HG03521 (cell line): ENCODE measurements at regions not wholly inside any gene's neighbourhood (a gene's known extent, or its start where the extent isn't known, plus 50 kb on each side); places are given as distances from the start of the nearest gene placed in this dataset.
"Not testable (repeated sequence)": the region's sequence is repeated elsewhere in the genome, so short reads cannot be mapped to it uniquely, and the experiment has no call there.

ENCODE experiments used
- ATAC-seq: cut with Tn5 transposase; IDR thresholded peaks from one replicate; pipeline ENCODE4 v1.9.1; 2021; ENCODE audit warnings: mild to moderate bottlenecking, moderate library complexity; ENCODE audit not compliant: unreplicated experiment

DNA sequence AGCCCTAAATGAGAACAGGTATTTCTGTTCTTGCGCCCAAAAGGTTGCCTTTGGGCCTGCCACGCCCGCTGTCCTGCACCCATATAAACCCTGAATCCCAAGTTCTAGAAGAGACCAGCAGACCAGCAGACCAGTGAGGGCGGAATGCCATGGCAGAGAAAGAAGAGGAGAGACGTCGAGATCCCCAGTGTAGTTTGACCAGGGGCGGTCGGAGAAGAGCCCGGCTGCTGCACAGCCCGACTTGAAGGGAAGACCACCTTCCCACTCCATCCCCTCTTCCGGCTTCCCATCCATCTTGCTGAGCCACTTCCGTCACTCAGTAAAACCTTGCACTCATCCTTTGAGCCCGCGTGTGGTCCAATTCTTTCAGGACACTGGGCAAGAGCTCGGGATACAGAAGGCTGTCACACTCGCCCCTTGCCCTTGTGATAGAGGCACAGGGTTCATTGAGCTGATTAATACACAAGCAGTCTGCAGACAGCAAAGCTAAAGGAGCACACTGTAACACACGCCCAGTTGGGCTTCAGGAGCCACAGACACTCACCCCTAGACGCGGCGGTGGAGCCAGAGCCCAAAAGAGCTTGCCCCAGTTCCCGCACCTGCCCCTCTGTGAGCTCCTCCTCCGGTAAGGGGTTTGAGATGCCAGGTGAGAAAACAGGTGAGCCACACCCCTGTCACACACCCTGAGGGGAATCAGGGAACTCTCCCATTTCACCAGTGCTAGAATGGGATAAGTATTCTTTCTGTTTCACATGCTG lies 230.8 kb downstream of the PCDH10 start:
- ATAC-seq: no peak

DNA sequence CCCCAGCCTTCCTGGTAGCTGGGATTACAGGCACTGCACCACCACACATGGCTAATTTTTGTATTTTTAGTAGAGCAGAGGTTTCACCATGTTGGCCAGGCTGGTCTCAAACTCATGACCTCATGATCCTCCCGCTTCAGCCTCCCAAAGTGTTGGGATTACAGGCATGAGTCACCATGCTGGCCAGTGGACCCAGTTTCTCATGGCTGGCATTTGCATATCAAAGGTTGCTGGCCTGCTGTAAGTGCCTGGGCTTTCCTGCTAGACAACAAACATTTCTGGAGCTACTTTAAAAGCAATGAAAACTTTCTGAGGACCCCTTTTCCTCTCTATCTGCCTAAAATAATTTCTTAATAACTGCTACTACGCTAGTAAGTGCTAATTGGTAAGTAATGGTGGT lies 228.2 kb downstream of the PCDH10 start:
- no peak for ATAC-seq

DNA sequence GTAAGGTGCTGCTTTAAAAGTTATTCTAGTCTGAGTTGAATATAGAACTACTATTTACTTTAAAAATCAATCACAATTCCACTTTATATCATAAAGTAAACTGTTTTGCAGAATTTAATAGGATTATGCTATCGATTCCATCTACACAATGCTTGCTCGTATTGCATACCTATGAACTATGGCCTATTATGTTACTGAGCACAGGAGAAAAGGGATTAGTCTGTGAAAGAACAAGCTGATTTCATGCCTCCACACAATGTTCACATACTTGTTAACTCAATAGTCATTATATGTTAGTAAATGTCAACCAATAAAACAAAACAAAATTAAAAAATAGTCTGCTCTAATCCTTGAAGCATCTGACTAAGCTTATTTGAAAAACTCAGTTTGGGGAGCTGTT lies 223.6 kb downstream of the PCDH10 start:
- ATAC-seq: no peak

DNA sequence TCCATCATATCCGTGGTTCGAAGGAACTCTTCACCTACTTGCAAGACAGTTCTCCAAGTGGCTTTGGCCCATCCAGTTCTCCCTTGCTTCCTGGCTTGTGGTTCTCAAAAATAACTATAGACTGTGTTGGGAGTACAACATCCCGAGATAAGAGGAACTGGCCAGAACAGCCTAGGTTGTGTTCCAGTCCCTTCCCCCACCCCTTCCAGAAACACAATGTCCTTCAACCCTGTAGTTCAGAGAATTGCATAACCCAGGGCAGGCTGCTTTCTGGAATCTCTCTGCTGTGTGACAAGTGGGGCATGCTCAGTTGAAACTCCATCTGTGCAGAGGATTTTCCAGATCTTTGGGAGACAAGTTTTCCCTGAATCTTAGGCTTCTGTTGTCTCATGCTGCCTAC lies 206.5 kb downstream of the PCDH10 start:
- ATAC-seq: no peak

DNA sequence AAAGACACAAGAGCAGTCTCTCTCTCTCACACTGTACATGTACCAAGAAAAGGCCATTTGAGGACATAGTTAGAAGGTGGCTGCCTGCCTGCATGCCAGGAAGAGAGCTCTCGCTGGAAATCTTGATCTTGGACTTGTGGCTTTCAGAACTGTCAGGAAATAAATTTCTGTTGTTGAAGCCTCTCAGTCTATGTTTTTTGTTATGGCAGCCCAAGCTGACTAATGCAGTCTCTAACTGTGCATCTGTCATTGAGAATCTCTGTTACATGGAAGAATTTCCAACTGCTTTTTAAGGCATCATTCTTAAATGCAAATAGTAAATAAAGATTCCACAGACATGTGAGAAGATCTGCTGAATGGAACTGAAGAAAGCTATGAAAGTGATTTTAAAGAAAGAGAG lies 198.3 kb downstream of the PCDH10 start:
- ATAC-seq: no peak

DNA sequence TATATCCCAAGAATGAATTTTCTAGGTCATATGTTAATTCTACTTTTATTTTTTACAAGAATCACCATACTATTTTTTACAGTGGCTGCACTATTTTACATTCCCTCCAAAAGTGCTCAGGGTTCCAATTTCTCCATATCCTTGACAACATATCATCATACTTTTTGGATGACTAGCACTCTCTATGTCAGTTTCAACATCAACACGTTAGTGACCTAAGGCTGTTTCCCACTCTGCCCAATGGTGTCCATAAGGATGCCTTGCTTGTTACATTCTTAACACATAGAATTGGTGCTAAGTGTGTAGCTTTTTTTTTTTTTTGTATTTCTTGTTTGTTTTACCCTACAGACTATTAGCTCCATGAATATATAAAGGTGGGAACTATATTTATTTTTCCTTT lies 175.4 kb downstream of the PCDH10 start:
- no peak for ATAC-seq

DNA sequence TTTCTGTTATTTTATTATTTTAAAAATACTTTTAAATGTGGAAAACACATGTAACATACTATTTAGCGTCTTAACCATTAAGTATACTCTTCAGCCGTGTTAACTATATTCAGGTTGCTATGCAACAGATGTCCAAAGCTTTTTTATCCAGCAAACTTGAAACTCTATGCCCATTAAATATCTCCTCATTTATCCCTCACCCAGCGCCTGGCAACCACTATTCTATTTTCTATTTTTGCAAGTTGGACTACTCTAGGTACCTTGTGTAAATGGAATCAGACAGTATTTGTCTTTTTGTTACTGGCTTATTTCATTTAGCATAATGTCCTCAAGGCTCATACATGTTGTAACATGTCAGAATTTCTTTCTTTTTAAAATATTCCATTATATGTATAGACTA lies 174.6 kb downstream of the PCDH10 start:
- ATAC-seq: no peak

DNA sequence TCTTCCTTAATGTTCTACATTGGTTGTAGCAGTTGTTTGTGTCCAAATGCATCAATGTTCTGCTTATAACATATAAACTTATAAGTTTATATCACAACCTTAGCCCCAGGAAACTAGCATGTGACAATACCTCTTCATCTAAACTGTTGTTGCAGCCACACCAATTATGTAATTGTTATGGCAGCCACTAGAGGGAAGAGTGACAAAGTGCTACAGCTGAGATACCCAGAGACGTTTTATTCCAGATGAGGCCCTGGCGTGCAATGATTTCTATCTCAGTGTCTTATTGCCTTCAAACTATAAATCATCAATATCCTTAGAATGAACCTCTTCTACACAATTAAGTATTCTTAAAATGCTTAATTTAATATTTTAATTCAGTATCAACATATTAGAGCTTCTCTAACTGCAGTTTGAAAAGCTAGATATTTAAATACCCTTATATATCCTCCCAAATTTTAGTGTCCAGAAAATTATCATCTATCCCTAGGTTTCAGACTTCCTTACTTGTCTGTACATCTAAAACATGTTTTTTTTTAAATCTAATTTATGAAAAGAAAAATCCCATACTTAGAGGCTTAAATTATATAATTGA lies 171.6 kb downstream of the PCDH10 start:
- peak; percentile 46 for ATAC-seq

DNA sequence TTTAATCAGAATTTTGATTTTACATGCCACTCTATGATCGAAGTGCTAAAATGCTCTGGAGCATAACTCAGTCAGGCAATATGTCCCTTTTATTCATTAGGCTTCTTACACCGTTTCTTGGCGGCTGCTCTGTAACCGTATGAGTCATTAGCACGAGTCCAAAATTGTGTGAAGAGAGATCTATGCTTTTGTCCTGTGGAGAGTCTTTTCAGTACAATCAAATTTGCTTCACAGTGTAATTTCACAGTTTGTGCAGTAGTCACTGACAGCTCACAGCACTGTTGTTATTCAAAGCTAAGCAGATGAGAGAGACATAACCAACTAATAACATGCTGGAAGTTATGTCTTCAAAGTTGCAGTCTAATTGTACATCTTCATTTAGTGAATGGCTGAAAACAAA lies 167.8 kb downstream of the PCDH10 start:
- no peak for ATAC-seq

DNA sequence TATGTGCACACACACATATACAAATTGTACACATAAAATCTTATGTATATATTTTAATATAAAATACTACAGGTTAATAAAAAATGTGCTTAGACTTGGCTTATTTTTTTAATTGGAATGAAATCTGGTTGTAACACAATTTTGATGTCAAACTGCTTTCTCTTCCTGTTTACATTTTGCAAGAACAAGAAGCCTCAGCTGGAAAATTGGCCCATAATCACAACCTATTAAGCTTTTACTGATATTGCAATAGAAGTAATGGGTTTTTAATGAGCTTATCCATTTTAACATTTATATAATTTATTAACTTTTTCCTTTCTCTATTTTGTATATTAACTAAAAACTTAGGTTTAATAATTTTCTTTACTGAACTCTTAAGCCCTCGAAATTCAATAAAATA lies 165.9 kb downstream of the PCDH10 start:
- ATAC-seq: no peak

DNA sequence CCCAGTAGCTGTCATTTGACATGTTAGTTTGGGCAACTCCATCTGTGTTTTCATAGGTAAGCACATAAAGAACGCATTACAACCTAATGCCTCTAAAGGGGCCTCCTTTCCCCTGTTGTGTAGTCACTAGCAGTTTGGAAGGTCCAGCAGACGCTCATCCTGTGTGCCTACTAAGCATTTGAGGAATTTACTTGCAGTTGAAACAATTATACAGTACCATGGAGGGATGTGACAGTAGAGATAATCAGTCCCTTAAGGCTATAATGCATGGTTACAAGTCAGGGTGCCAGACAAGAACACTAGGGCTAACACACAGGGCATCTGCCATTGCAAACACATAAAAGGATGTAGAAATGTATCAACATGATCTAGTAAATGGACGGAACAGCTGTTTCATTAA lies 138.3 kb downstream of the PCDH10 start:
- ATAC-seq: no peak

DNA sequence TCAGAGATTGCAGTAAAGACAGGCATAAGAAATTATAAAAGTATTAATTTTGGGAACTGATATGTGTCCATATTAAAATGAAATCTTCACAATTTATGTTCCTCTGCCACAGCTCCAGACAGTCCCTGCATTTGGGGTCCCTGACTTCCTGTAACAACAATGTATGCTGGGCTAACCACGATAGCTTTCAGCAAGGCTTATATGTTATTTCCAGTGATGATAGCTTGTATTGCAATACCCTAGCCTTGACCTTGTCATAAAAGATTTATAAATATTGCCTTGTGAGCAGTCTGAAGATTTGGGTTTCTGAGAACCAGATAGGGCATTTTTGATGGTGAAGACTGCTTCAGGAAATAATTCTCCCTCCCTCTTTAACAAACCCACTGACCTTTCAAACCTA lies 129.5 kb downstream of the PCDH10 start:
- ATAC-seq: no peak

DNA sequence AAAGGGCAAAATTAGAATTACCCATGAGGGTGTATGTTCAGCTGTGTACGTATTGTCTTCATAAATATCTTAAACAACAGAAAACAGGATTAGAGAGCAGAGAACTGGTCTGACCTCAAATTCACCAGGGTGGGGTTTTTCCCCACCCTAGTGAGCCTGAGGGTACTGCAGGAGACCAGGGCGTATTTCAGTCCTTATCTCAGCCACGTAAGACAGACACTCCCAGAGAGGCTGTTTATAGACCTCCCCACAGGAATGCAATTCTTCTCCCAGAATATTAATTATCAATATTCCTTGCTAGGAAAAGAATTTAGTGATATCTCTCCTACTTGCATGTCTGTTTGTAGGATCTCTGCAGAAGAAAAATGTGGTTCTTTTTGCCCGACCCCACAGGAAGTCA lies 128.8 kb downstream of the PCDH10 start:
- not testable (repeated sequence) for ATAC-seq

DNA sequence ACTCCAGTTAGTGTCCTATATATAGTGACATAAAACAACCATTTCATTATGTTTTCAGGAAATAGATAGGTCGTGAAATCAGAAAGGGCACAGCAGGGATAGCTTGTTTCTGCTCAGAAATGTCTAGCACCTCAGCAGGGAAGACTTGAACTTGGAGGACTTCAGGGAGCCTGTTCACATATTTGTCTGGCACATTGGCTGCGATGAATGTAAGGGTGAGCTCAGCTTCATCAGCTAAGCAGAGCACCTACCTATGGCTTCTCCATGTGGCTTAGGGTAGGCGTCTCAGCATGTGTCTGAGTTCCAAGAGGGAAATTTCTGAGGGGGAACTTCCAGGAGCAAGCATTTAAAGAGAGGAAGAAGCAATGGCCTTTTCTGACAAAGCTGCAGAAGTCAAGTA lies 126.2 kb downstream of the PCDH10 start:
- no peak for ATAC-seq

DNA sequence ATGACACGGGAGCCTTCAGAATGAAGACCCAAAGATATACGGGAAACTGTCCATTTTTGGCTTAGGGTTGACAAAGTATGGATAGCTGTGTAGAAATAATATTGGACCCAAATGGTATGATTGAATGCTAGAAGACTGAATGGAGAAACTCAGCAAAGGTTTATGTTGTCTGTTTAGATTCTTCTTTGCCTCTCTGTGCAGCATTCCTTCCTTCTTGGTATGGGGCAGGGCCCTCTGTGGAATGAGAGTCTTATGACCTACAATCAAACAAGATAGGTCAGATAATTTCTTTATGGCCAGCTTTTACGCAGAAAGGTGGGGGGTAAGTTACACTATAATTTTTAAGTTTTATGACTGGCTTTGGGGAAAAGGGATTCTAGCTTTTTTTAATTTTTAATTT lies 124.3 kb downstream of the PCDH10 start:
- ATAC-seq: no peak

DNA sequence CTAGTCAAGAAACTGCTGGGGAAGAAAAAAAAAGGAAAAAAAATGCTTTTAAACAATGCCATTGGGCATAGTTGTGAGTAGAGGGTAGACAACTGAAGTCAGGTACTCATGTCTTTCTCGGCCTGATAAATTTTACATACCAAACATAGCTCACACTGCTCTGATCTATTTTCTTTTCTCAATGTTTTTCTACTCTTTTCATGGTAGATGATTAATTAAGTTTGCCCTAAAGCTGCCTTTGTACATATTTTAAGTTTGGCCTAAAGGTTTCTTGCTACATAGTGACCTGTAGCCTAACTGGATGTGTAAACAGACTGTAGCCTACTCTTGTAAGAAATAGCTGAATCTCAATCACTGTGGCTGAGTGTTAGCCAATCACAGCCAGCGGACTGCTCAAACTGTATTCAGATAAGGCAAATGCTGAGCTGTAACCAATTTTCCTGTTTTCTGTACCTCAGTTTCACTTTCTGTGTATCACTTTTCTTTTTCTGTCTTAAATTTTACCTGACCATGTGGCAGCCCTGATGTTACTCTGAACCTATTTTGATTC lies 121.0 kb downstream of the PCDH10 start:
- no peak for ATAC-seq

DNA sequence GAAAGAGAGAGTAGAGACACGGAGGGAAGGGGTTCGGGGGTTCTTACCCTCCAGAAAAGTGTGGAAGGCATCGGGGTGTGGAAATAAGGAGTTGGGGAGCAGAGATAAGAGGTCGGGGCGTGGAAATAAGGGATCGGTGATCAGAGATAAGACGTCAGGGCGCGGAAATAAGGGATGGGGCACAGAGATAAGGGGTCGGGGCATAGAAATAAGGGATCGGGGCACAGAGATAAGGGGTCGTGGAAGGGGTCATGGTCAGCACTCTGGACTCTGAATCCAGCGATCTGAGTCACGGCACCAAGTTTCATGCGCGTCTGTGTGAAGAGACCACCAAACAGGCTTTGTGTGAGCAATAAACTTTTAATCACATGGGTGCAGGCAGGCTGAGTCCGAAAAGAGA lies 119.1 kb downstream of the PCDH10 start:
- no peak for ATAC-seq

DNA sequence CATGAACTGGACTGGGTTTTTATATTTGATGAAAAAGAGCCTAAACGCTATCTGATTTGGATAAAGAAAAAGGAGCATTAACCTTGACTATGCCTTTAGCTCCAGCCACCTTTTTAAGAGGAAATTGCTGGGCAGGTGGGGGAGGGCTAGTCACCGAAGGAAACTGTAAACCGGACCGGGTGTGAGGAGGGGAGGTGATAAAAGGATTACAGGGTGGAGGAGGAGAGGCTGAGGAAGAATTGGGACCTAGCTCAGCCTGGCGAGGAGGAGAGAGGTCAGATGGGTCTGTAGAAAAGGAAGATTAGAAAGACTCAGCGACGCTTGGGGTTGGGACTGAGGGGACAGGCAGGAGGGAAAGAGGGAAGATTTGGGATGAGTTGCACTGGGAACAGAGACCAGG lies 118.4 kb downstream of the PCDH10 start:
- not testable (repeated sequence) for ATAC-seq

DNA sequence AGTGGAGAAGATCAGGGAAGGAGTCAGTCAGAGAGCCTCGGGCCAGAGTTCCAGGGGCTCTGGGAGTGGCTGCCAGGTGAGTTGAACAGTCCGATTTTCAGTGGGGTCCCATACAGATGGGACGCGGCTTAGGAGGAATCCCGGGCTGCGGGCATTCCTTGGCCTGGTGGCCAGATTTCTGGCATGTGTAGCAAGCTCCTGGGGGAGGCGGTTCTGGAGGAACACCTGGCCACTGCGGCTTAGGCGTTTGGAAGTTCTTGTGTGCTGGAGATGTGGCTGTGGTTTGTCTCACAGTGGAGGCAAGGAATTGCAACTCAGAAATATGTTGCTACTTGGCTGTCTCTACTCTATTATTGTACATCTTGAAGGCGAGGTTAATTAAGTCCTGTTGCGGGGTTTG lies 117.9 kb downstream of the PCDH10 start:
- not testable (repeated sequence) for ATAC-seq

DNA sequence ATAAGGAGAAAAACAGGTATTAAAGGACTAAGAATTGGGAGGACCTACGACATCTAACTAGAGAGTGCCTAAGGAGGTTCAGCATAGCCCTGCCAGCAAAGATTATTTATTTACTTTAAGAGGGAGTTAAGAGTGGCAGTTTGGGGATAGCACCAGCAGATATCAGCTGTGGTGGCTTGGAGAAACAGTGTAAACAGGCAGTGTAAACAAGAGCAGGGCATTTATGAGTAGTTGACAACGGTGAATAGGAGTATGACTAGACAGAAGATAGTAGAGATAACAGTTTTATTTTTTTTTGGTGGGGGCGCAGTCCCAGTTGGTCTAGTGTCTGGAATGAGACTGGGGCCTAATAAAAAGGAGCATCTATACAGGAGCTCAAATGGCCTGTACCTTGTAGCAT lies 115.2 kb downstream of the PCDH10 start:
- ATAC-seq: not testable (repeated sequence)

DNA sequence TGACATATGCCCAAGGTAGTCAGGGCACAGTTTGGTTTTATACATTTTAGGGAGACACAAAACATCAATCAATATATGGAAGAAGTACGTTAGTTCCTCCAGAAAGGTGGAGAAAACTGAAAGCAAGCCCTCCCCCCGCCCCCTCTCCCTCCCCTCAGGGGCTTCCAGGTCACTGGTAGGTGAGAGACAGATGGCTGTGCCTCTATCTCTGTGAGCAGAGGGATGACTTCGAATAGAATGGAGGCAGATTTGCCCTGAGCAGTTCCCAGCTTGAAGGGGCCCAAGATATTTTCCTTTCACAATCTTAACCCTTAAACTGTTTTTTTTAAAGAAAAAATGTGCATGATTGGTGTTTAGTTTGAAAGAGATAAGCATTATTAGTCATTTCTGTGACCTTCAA lies 114.0 kb downstream of the PCDH10 start:
- ATAC-seq: no peak

DNA sequence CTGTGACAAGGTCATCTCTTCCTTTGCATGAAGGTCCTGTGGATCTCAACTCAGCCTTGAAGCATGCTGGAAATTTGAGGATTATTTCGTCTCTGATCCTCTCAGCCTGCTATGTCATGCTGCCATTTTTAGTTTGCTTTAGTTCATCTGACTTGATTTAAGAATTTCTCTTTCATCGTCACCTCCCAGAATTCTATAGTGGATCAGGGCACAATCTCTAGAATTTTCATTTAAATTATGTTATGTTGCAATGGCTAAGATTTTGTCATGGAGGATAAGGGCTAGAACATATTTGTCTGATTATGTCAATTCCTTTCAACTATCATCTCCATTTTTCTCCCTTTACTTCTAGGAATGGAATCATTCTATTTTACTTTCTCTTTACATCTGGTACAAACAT lies 98.8 kb downstream of the PCDH10 start:
- ATAC-seq: no peak

DNA sequence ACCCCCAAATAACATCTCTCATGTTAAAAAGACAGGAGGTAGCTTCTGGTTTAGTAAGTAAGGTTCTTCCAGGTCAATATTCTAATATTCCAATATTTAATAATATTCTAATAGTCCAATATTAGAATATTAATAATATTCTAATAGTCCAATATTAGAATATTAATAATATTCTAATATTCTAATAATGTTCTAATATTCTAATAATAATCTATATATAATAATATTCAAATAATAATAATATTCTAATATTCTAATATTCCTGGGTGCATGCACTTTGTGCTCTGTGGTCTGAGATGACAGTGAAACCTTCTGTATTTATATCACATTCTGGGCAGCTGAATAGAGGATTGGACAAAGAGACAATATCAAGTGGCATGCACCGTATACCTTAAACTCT lies 96.1 kb downstream of the PCDH10 start:
- no peak for ATAC-seq
